ENCODE measurements at regions not wholly inside any gene's neighbourhood (a gene's known extent, or its start where the extent isn't known, plus 50 kb on each side); places are given as distances from the start of the nearest gene placed in this dataset.

GRCh38 chr6:4242601-4243000 lies 107.2 kb upstream of the ECI2 start:
- no peak for TF ChIP-seq CTCF (IDR thresholded peaks at IDR 0.05; ENCODE audit: low read depth, low read length)
- TF ChIP-seq EZH2phosphoT487 (IDR thresholded peaks at IDR 0.05; ENCODE audit: low read depth) = no peak
